Panc1 (cell line): ENCODE measurements at regions not wholly inside any gene's neighbourhood (a gene's known extent, or its start where the extent isn't known, plus 50 kb on each side); places are given as distances from the start of the nearest gene placed in this dataset.

ENCODE experiments used
- ATAC-seq: fragments of 200-7000 bp; cut with Tn5 transposase; 2 replicates; pipeline ENCODE4 v1.9.1; 2020; ENCODE audit warnings: mild to moderate bottlenecking, moderate library complexity
- BruUV-seq: library from RNA; stranded (reverse); fragments of 400-500 nt; replicated peaks from 2 replicates; lab custom pipeline; 2021; lab: Mats Ljungman, UMichigan
- CTCF ChIA-PET: fragments of 300-600 bp; sonication (Branson Sonifier 250); formaldehyde crosslinking; loops from one replicate; lab custom pipeline; 2022; ENCODE audit warnings: antibody characterized with exemption; lab: Charles Lee
- POLR2A ChIA-PET: fragments of 300-600 bp; sonication (Branson Sonifier 250); formaldehyde crosslinking; loops from one replicate; lab custom pipeline; 2022; ENCODE audit warnings: antibody characterized with exemption; lab: Charles Lee
- DNase-seq: peaks from one replicate; pipeline ENCODE4 v3.0.0-alpha.2; 2010; ENCODE audit warnings: low read depth, low spot score
- H3K27ac ChIP-seq: 2 replicates; pipeline ENCODE4 v1.5.1; 2011; ENCODE audit warnings: mild to moderate bottlenecking, low read length, inconsistent platforms
- H3K27me3 ChIP-seq: fragments of 200-500 bp; sonication (Bioruptor generic); 2 replicates; pipeline ENCODE4 v1.6.0; 2014; ENCODE audit warnings: low read length, inconsistent platforms; ENCODE audit not compliant: control insufficient read depth, insufficient read depth
- H3K36me3 ChIP-seq: fragments of 200-500 bp; sonication (Bioruptor generic); 2 replicates; pipeline ENCODE4 v1.5.1; 2014; ENCODE audit warnings: inconsistent platforms, mild to moderate bottlenecking, low read length, moderate library complexity; ENCODE audit not compliant: control insufficient read depth, insufficient read depth
- H3K4me1 ChIP-seq: 2 replicates; pipeline ENCODE4 v1.5.1; 2011; ENCODE audit warnings: inconsistent platforms, mild to moderate bottlenecking, low read length, moderate library complexity; ENCODE audit not compliant: control insufficient read depth, insufficient read depth
- H3K4me3 ChIP-seq, 2 experiments: 2 replicates each; pipeline ENCODE4 v1.5.1; 2011 to 2012; ENCODE audit warnings: low read depth in 2 of 2, low read length in 2 of 2, mild to moderate bottlenecking in 2 of 2, inconsistent platforms in 1 of 2, moderate library complexity in 1 of 2
- H3K9me3 ChIP-seq: fragments of 200-500 bp; sonication (Bioruptor generic); 2 replicates; pipeline ENCODE4 v1.5.1; 2014; ENCODE audit warnings: low read depth, mild to moderate bottlenecking, inconsistent platforms, low read length, moderate library complexity; ENCODE audit not compliant: control insufficient read depth, insufficient read depth
- POLR2AphosphoS5 ChIP-seq: IDR thresholded peaks from 2 replicates; pipeline ENCODE4 v1.6.1; 2012; ENCODE audit warnings: mild to moderate bottlenecking, low read depth, low read length, moderate library complexity
- SIN3A ChIP-seq: IDR thresholded peaks from 2 replicates; pipeline ENCODE4 v1.6.1; 2012; ENCODE audit warnings: low read depth, mild to moderate bottlenecking, low read length, moderate library complexity, borderline replicate concordance; ENCODE audit not compliant: insufficient read depth
- TCF7L2 ChIP-seq: IDR thresholded peaks from 2 replicates; pipeline ENCODE4 v1.6.1; 2011; ENCODE audit warnings: mild to moderate bottlenecking, low read depth, low read length, inconsistent platforms
- in situ Hi-C: cut with HindIII; loops from 2 replicates; pipeline ENCODE4 v1.10.0; 2016; ENCODE audit warnings: low sequenced_read_pairs, low pct_unique_long_range_greater_than_20kb
- intact Hi-C: fragments of 100-400 bp; cut with micrococcal nuclease; formaldehyde crosslinking; loops from one replicate; pipeline ENCODE4 v1.10.0; 2022; ENCODE audit not compliant: unreplicated experiment
- TF ChIP-seq, protein P1 (sequence below), 2 experiments: IDR thresholded peaks; 2 replicates each; pipeline ENCODE4 v1.6.1; 2011 to 2012; ENCODE audit warnings: low read depth in 2 of 2, control low read depth in 1 of 2, low read length in 1 of 2, mild to moderate bottlenecking in 1 of 2, moderate library complexity in 1 of 2; ENCODE audit not compliant: insufficient read depth in 1 of 2
- TF ChIP-seq, protein P2 (sequence below): fragments of 450-650 bp; IDR thresholded peaks from 2 replicates; pipeline ENCODE4 v1.5.1; 2017; ENCODE audit warnings: mild to moderate bottlenecking

DNA sequence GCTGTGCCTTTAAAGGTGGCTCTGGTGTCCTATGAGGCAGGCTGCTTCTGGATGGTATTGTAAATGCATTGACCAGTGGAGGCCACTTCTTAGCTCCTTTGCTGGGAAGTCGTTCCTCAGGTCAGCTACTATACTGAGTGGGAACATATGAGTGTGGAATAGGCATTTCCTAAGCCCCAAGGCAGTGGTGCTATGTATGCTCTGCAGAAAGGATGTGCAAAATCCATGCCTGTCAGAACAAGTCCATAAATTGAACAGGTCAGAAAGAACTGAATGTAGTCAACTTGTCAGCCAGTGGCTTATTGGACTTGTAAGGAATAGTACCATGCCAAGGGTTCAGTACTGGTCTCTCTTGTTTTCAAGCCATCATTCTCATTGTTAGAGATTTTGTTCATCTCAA lies 216.4 kb downstream of the CDH10 start:
- in situ Hi-C loops = no loop called here
- no peak overlapping the region for H3K27ac ChIP-seq
- ChIA-PET CTCF (no interaction called here), POLR2A (no interaction called here)
- H3K27me3 ChIP-seq = no peaks in the 10 kb centered on the region
- no peaks in the 10 kb centered on the region for H3K4me1 ChIP-seq
- H3K36me3 ChIP-seq = no peaks in the 10 kb centered on the region
- H3K9me3 ChIP-seq = no peaks in the 10 kb centered on the region
- no TSS peak for BruUV-seq
- no peak for DNase-seq
- TF ChIP-seq, protein P1, sequence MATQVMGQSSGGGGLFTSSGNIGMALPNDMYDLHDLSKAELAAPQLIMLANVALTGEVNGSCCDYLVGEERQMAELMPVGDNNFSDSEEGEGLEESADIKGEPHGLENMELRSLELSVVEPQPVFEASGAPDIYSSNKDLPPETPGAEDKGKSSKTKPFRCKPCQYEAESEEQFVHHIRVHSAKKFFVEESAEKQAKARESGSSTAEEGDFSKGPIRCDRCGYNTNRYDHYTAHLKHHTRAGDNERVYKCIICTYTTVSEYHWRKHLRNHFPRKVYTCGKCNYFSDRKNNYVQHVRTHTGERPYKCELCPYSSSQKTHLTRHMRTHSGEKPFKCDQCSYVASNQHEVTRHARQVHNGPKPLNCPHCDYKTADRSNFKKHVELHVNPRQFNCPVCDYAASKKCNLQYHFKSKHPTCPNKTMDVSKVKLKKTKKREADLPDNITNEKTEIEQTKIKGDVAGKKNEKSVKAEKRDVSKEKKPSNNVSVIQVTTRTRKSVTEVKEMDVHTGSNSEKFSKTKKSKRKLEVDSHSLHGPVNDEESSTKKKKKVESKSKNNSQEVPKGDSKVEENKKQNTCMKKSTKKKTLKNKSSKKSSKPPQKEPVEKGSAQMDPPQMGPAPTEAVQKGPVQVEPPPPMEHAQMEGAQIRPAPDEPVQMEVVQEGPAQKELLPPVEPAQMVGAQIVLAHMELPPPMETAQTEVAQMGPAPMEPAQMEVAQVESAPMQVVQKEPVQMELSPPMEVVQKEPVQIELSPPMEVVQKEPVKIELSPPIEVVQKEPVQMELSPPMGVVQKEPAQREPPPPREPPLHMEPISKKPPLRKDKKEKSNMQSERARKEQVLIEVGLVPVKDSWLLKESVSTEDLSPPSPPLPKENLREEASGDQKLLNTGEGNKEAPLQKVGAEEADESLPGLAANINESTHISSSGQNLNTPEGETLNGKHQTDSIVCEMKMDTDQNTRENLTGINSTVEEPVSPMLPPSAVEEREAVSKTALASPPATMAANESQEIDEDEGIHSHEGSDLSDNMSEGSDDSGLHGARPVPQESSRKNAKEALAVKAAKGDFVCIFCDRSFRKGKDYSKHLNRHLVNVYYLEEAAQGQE (IDR thresholded peaks at IDR 0.05; ENCODE audit: insufficient read depth in 1 of 2, low read depth in 2 of 2, low read length in 1 of 2) = no peak
- TF ChIP-seq TCF7L2 (no peak), SIN3A (no peak), POLR2AphosphoS5 (no peak)
- TF ChIP-seq, protein P2, sequence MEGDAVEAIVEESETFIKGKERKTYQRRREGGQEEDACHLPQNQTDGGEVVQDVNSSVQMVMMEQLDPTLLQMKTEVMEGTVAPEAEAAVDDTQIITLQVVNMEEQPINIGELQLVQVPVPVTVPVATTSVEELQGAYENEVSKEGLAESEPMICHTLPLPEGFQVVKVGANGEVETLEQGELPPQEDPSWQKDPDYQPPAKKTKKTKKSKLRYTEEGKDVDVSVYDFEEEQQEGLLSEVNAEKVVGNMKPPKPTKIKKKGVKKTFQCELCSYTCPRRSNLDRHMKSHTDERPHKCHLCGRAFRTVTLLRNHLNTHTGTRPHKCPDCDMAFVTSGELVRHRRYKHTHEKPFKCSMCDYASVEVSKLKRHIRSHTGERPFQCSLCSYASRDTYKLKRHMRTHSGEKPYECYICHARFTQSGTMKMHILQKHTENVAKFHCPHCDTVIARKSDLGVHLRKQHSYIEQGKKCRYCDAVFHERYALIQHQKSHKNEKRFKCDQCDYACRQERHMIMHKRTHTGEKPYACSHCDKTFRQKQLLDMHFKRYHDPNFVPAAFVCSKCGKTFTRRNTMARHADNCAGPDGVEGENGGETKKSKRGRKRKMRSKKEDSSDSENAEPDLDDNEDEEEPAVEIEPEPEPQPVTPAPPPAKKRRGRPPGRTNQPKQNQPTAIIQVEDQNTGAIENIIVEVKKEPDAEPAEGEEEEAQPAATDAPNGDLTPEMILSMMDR = no peak
- intact Hi-C loops = no loop called here
- no peak for ATAC-seq
- H3K4me3 ChIP-seq = no peak overlapping the region

DNA sequence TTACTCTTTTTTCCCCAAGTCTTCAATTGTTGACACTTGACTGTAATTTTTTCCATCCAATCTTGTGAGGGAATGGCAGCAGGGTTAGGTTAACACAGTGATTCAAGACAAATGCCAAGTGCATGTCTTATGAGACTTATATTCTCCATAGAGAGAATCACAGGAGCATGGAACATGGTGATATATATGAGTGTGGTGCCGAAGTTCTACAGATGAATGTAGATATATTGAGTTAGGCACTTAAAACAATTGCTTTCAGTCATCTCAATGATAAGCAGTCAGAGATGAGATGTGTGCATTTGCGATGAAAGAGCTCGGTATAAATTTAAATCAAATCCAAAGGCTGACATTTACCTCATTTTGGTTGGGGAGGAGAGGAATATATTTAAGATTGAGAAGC lies 211.2 kb downstream of the CDH10 start:
- CTCF ChIA-PET = no interaction called here
- Histone ChIP-seq H3K4me3 (no peak overlapping the region), H3K4me1 (no peaks in the 10 kb centered on the region), H3K27me3 (no peaks in the 10 kb centered on the region), H3K36me3 (no peaks in the 10 kb centered on the region), H3K9me3 (no peaks in the 10 kb centered on the region), H3K27ac (no peak overlapping the region)
- TF ChIP-seq, protein P2 = no peak
- TF ChIP-seq TCF7L2 (no peak), POLR2AphosphoS5 (no peak), SIN3A (no peak)
- TF ChIP-seq, protein P1 (IDR thresholded peaks at IDR 0.05; ENCODE audit: insufficient read depth in 1 of 2, low read depth in 2 of 2, low read length in 1 of 2) = no peak
- in situ Hi-C loops (no loop called here), intact Hi-C loops (no loop called here)
- no TSS peak for BruUV-seq
- POLR2A ChIA-PET = no interaction called here
- DNase-seq (no peak), ATAC-seq (no peak)
